Lung microvascular endothelial cell (primary cell): ENCODE measurements at regions not wholly inside any gene's neighbourhood (a gene's known extent, or its start where the extent isn't known, plus 50 kb on each side); places are given as distances from the start of the nearest gene placed in this dataset.

Experiments
- DNase-seq, 2 donors: peaks; one replicate each; pipeline versions ENCODE4 v3.0.0 to v3.0.0-alpha.2; 2010; ENCODE audit warnings: low read depth in 2 of 2

DNA sequence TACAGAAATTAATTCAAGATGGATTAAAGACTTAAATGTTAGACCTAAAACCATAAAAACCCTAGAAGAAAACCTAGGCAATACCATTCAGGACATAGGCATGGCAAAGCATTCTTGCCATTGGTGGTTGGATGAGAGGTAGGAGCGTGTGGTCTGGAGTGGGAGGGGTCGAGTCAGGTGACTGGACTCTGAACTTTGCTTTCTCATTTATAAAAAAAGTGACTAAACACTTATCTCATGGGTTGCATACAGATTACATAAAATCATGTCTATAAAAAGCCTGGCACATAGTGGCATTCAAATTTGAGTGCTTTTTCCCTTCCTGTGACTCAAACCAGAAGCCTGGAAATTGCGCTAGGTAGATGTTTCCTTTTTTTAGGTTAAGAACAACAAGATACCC lies 159.7 kb upstream of the SHISA6 start:
- no peak for DNase-seq

- DNase-seq, result no peak
These were observed 163.3 kb upstream of the SHISA6 start for GRCh38 chr17:11077673-11078072.

GRCh38 chr17:11074451-11074850 lies 166.6 kb upstream of the SHISA6 start:
- no peak for DNase-seq

GRCh38 chr17:11056926-11057325 lies 184.1 kb upstream of the SHISA6 start:
- no peak for DNase-seq

DNA sequence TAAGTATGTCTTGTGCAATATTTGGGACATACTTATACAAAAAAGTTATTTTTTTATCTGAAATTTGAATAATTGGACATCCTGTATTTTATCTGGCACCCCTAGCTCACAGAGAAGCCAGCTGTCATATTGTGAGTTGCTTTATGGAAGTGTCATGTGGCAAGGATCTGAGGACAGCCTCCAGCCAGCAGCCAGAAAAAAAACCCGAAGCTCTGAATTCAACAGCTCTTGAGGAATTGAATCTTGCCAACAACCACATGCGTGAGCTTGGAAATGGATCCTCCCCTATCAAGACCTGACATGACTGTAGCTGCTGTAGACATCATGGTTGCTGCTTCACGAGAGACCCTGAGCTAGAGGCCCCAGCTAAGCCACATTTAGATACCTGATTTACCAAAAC lies 187.2 kb upstream of the SHISA6 start:
- DNase-seq, result no peak

DNA sequence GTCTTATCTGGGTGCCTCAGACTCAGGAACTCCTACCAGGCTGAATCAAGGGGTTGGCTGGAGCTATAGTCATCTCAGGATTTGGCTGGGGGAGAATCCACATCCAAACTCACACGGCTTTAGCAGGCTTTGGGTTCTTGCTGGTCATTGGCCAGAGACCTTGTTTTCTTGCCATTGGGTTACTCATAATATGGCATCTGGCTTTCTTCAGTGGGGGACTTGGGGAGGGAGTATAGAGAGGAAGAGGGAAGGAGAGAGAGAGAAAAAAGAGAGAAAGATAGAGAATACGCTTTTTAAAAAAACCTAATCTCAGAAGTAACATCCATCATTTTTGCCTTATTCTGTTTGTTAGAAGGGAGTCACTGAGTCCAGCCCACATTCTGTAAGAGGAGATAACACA lies 191.5 kb upstream of the SHISA6 start:
- no peak for DNase-seq

- no peak for DNase-seq
These were observed 193.8 kb upstream of the SHISA6 start for GRCh38 chr17:11047228-11047627.

DNA sequence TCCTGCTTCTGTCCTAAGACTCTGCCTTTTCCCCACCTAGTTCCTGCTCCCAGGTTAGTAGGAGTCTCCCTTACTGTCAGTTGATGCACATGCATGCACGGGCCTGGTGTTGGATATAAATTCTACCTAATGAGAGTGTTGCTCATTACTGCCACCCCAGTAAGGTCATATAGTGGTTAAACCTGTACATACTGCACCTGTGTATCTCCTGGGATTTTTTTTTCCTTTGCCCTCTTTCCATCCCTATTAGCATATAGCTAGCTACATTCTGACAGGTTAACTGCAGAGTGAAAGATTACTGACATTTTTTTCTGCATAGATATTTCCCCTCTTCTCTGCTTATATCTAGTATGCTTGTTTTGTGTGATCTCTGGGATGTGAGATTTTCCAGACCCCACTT lies 201.5 kb upstream of the PIRT start:
- no peak for DNase-seq

- no peak for DNase-seq
These were observed 197.8 kb upstream of the PIRT start for GRCh38 chr17:11035681-11036080.

GRCh38 chr17:11031787-11032186 lies 193.9 kb upstream of the PIRT start:
- no peak for DNase-seq

- DNase-seq, result no peak
These were observed 191.9 kb upstream of the PIRT start for GRCh38 chr17:11029791-11030190.

DNA sequence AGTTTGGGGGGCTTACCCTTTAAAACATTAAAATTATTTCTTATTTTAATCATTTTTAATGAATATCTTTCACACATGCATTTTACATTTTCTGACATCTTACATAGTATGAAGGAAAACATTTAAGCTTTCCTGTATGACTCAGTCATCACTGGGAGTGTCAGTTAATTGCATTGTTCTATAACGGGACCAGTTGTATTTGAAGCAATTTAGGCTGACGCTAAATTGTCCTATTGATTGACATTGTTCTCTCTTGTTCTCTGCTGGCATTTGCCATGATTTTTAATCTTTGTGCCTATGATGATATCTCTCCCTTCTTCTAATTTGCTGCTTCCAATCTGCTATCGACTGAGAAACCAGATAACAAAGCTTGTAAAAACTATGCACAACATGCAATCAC lies 190.5 kb upstream of the PIRT start:
- no peak for DNase-seq

GRCh38 chr17:11026903-11027302 lies 189.0 kb upstream of the PIRT start:
- DNase-seq, result no peak

DNA sequence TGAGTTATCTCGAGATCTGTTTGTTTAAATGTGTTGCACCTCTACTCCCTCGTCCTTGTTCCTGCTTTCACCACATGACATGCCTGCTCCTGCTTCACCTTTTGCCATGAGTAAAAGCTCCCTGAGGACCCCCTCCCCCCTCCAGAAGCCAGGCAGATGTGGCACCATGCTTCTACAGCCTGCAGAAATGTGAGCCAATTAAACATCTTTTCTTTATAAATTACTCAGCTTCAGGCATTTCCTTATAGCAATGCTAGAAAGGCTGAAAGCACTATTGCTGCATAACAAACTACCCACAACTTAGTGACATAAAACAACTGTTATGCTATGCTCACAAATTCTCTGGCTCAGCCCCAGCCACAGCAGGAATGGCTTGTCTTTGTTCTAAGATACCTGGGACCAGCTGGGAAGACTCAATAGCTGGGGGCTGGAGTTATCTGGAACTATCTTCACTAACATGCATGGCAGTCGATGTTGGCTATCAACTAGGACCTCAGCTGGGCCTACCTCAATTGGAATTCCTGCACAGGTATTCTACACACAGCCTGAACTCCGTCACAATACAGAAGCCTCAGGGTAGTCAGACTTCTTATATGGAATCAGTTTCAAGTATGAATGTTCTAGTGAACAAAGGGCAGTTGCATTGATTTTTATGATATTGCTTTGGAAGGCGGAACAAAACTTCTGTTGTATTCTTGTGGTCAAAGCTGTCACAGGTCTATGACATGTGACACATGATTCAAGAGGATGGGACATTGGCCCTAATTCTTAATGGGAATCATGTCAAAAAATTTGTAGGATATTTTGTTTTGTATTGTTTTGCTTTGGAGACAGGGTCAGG lies 186.0 kb upstream of the PIRT start:
- DNase-seq, result no peak

DNA sequence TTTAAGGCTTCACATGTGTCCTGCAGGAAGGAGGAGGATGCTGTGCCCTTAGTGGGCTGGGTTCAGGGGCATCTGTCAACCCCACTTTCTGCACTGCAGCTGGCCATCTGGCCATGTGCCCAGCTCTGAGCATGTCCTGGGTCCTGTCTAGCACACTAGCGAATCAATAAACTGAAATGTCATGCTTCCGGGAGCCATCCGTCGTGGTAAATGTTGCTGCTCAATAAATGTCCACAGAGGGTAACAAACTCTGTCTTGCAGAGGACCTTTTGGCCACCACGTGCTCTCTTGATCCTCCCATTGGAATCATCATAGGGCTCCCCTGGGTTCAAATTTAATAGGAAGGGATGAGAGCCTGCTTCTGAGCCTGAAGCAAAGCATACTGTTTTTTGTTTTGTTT lies 168.6 kb upstream of the PIRT start:
- DNase-seq, result no peak

- DNase-seq, result no peak
These were observed 168.1 kb upstream of the PIRT start for GRCh38 chr17:11005940-11006339.

GRCh38 chr17:11002417-11002816 lies 164.5 kb upstream of the PIRT start:
- DNase-seq, result no peak

- DNase-seq, result no peak
These were observed 163.8 kb upstream of the PIRT start for GRCh38 chr17:11001651-11002050.

DNA sequence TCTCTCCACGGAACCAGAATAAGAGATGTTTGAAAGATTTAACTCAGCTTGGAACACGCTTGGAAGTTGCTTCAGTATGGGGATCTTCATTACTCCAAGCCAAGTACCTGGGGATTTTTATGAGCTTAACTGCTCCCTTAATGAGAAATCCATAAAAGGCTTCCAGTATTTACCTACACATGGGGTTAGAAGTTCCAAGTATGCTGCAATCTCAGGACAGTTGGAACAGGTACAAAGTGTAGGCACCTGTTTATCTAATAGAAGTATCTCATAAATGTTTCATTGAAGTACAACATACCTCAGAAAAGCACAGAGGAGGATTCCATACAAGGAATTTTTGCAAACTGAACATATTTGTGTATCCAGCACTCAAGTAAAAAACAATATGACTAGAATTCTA lies 161.6 kb upstream of the PIRT start:
- DNase-seq, result no peak

- DNase-seq, result no peak
These were observed 155.2 kb upstream of the PIRT start for GRCh38 chr17:10993126-10993525.

- DNase-seq, result no peak
These were observed 154.4 kb upstream of the PIRT start for GRCh38 chr17:10992106-10992880.

GRCh38 chr17:10987786-10988185 lies 149.9 kb upstream of the PIRT start:
- DNase-seq, result no peak

- no peak for DNase-seq
These were observed 146.3 kb upstream of the PIRT start for GRCh38 chr17:10984220-10984619.
